Calu3 (cell line): ENCODE measurements at regions not wholly inside any gene's neighbourhood (a gene's known extent, or its start where the extent isn't known, plus 50 kb on each side); places are given as distances from the start of the nearest gene placed in this dataset.

Experiments
- BruUV-seq: library from RNA; stranded (reverse); fragments of 400-500 nt; replicated peaks from 2 replicates; lab custom pipeline; 2021; lab: Mats Ljungman, UMichigan
- CTCF ChIA-PET: fragments of 300-600 bp; sonication (Branson Sonifier 250); formaldehyde crosslinking; loops from one replicate; lab custom pipeline; 2022; ENCODE audit warnings: antibody characterized with exemption; lab: Charles Lee
- DNase-seq: peaks from one replicate; pipeline ENCODE4 v3.0.0; 2022
- H3K27ac Mint-ChIP-seq: one replicate; pipeline ENCODE4 v1.8.0; 2022; ENCODE audit warnings: mixed read lengths; ENCODE audit not compliant: unreplicated experiment
- H3K27me3 Mint-ChIP-seq: one replicate; pipeline ENCODE4 v1.8.0; 2022; ENCODE audit warnings: mixed read lengths; ENCODE audit not compliant: unreplicated experiment
- H3K36me3 Mint-ChIP-seq: one replicate; pipeline ENCODE4 v1.8.0; 2022; ENCODE audit warnings: mild to moderate bottlenecking, moderate library complexity, mixed read lengths; ENCODE audit not compliant: insufficient read depth, unreplicated experiment
- H3K4me1 Mint-ChIP-seq: one replicate; pipeline ENCODE4 v1.8.0; 2022; ENCODE audit warnings: mild to moderate bottlenecking, low read depth, mixed read lengths; ENCODE audit not compliant: unreplicated experiment
- H3K4me3 Mint-ChIP-seq: one replicate; pipeline ENCODE4 v1.8.0; 2022; ENCODE audit warnings: mild to moderate bottlenecking, low read depth, moderate library complexity, mixed read lengths; ENCODE audit not compliant: unreplicated experiment
- H3K9me3 Mint-ChIP-seq: one replicate; pipeline ENCODE4 v1.8.0; 2022; ENCODE audit warnings: low read depth, mixed read lengths; ENCODE audit not compliant: unreplicated experiment
- CTCF ChIP-seq: fragments of 200-600 bp; IDR thresholded peaks from one replicate; pipeline ENCODE4 v1.8.0; 2022; ENCODE audit warnings: antibody characterized with exemption; ENCODE audit not compliant: unreplicated experiment
- intact Hi-C: fragments of 100-400 bp; cut with micrococcal nuclease; formaldehyde crosslinking; loops from one replicate; pipeline ENCODE4 v1.10.0; 2022; ENCODE audit not compliant: unreplicated experiment

GRCh38 chr10:8544500-8544899 is 490.0 kb downstream of the GATA3 start:
- peaks cover 15% of the 10 kb centered on the region for H3K9me3 Mint-ChIP-seq
- peak overlapping the region; percentile 99 for H3K27ac Mint-ChIP-seq

GRCh38 chr10:8554574-8554973 is 500.1 kb downstream of the GATA3 start:
- no peak overlapping the region for H3K27ac Mint-ChIP-seq
- TF ChIP-seq CTCF, result no peak
- no peaks in the 10 kb centered on the region for H3K4me1 Mint-ChIP-seq
- no peak overlapping the region for H3K4me3 Mint-ChIP-seq
- no peaks in the 10 kb centered on the region for H3K36me3 Mint-ChIP-seq
- no TSS peak for BruUV-seq
- H3K27me3 Mint-ChIP-seq, result no peaks in the 10 kb centered on the region
- no peak for DNase-seq
- intact Hi-C loops, result no loop called here
- CTCF ChIA-PET, result no interaction called here
- peaks cover 2% of the 10 kb centered on the region for H3K9me3 Mint-ChIP-seq

More at GRCh38 chr10:8544500-8544899, 490.0 kb downstream of the GATA3 start:
- no TSS peak for BruUV-seq
- CTCF ChIA-PET, result interaction anchor here (1.0 to 1.1 kb wide), 2 partner anchors 21 to 24 kb away, joined by 3 to 4 read pairs; no protein-coding TSS in a partner anchor
- TF ChIP-seq CTCF, result no peak
- no peak for DNase-seq
- Mint-ChIP-seq H3K27me3 (no peaks in the 10 kb centered on the region), H3K4me1 (peaks cover 37% of the 10 kb centered on the region), H3K4me3 (peak overlapping the region; percentile 40), H3K36me3 (peaks cover 11% of the 10 kb centered on the region)
- intact Hi-C loops, result loop anchor here (5.0 kb wide), 1 partner anchor 157 kb away; no protein-coding TSS in a partner anchor

GRCh38 chr10:8556321-8556720 is 501.8 kb downstream of the GATA3 start:
- intact Hi-C loops, result no loop called here
- TF ChIP-seq CTCF, result no peak
- H3K4me1 Mint-ChIP-seq, result no peaks in the 10 kb centered on the region
- CTCF ChIA-PET, result no interaction called here
- H3K4me3 Mint-ChIP-seq, result no peak overlapping the region
- H3K36me3 Mint-ChIP-seq, result no peaks in the 10 kb centered on the region
- DNase-seq, result no peak
- H3K9me3 Mint-ChIP-seq, result peaks cover 6% of the 10 kb centered on the region
- H3K27me3 Mint-ChIP-seq, result no peaks in the 10 kb centered on the region
- BruUV-seq, result no TSS peak
- H3K27ac Mint-ChIP-seq, result no peak overlapping the region

- Mint-ChIP-seq H3K27me3 (no peaks in the 10 kb centered on the region), H3K4me3 (no peak overlapping the region), H3K9me3 (peaks cover 8% of the 10 kb centered on the region), H3K27ac (no peak overlapping the region), H3K4me1 (peaks cover 19% of the 10 kb centered on the region), H3K36me3 (peaks cover 6% of the 10 kb centered on the region)
- CTCF ChIA-PET, result no interaction called here
- intact Hi-C loops, result no loop called here
- TF ChIP-seq CTCF, result no peak
- no peak for DNase-seq
- BruUV-seq, result no TSS peak
Observed at GRCh38 chr10:8563478-8563877, 509.0 kb downstream of the GATA3 start.
